Neural crest cell (in vitro differentiated cells): ENCODE measurements at regions not wholly inside any gene's neighbourhood (a gene's known extent, or its start where the extent isn't known, plus 50 kb on each side); places are given as distances from the start of the nearest gene placed in this dataset.

Experiments
- DNase-seq: peaks from one replicate; pipeline ENCODE4 v3.0.0; 2021; ENCODE audit warnings: low read depth, mixed read lengths, low spot score
- H3K27ac Mint-ChIP-seq: one replicate; pipeline ENCODE4 v1.8.0; 2021; ENCODE audit warnings: mild to moderate bottlenecking, mixed read lengths; ENCODE audit not compliant: unreplicated experiment
- H3K27me3 Mint-ChIP-seq: 2 replicates; pipeline ENCODE4 v1.8.0; 2021; ENCODE audit warnings: low read depth, mild to moderate bottlenecking, mixed read lengths
- H3K36me3 Mint-ChIP-seq: 2 replicates; pipeline ENCODE4 v1.8.0; 2021; ENCODE audit warnings: low read depth, mild to moderate bottlenecking, mixed read lengths
- H3K4me1 Mint-ChIP-seq: 2 replicates; pipeline ENCODE4 v1.8.0; 2021; ENCODE audit warnings: mixed read lengths
- H3K4me3 Mint-ChIP-seq: one replicate; pipeline ENCODE4 v1.8.0; 2021; ENCODE audit warnings: mild to moderate bottlenecking, mixed read lengths
- H3K9me3 Mint-ChIP-seq: 2 replicates; pipeline ENCODE4 v1.8.0; 2021; ENCODE audit warnings: mixed read lengths
- CTCF ChIP-seq: fragments of 200-600 bp; sonication (generic); conservative IDR thresholded peaks from 2 replicates; pipeline ENCODE4 v1.5.0; 2021; ENCODE audit warnings: antibody characterized with exemption, mild to moderate bottlenecking

- peaks cover 6% of the 10 kb centered on the region for H3K27me3 Mint-ChIP-seq
- H3K4me1 Mint-ChIP-seq, result peaks cover 11% of the 10 kb centered on the region
- no peak overlapping the region for H3K4me3 Mint-ChIP-seq
- TF ChIP-seq CTCF, result no peak
- no peak for DNase-seq
- H3K36me3 Mint-ChIP-seq, result no peaks in the 10 kb centered on the region
- H3K9me3 Mint-ChIP-seq, result no peaks in the 10 kb centered on the region
- no peak overlapping the region for H3K27ac Mint-ChIP-seq
These were observed 66.4 kb downstream of the NKX6-1 start for GRCh38 chr4:84432713-84433112.

GRCh38 chr4:84420608-84421007, 78.5 kb downstream of the NKX6-1 start:
- no peak overlapping the region for H3K4me3 Mint-ChIP-seq
- peaks cover 5% of the 10 kb centered on the region for H3K9me3 Mint-ChIP-seq
- H3K27me3 Mint-ChIP-seq, result peaks cover 2% of the 10 kb centered on the region
- H3K36me3 Mint-ChIP-seq, result peaks cover 3% of the 10 kb centered on the region
- no peak overlapping the region for H3K27ac Mint-ChIP-seq
- TF ChIP-seq CTCF, result no peak
- no peaks in the 10 kb centered on the region for H3K4me1 Mint-ChIP-seq
- no peak for DNase-seq

- Mint-ChIP-seq H3K4me1 (no peaks in the 10 kb centered on the region), H3K9me3 (peaks cover 3% of the 10 kb centered on the region), H3K36me3 (peaks cover 3% of the 10 kb centered on the region), H3K4me3 (no peak overlapping the region), H3K27ac (no peak overlapping the region), H3K27me3 (peaks cover 2% of the 10 kb centered on the region)
- TF ChIP-seq CTCF, result no peak
- DNase-seq, result no peak
These were observed 79.9 kb downstream of the NKX6-1 start for GRCh38 chr4:84419201-84419600.

- no peak for TF ChIP-seq CTCF
- no peaks in the 10 kb centered on the region for H3K9me3 Mint-ChIP-seq
- no peak overlapping the region for H3K27ac Mint-ChIP-seq
- no peaks in the 10 kb centered on the region for H3K4me1 Mint-ChIP-seq
- H3K4me3 Mint-ChIP-seq, result no peak overlapping the region
- no peak for DNase-seq
- H3K27me3 Mint-ChIP-seq, result peaks cover 2% of the 10 kb centered on the region
- no peaks in the 10 kb centered on the region for H3K36me3 Mint-ChIP-seq
These were observed 80.9 kb downstream of the NKX6-1 start for GRCh38 chr4:84417997-84418709.

- Mint-ChIP-seq H3K27ac (no peak overlapping the region), H3K27me3 (peaks cover 2% of the 10 kb centered on the region), H3K4me3 (no peak overlapping the region), H3K9me3 (no peaks in the 10 kb centered on the region), H3K36me3 (no peaks in the 10 kb centered on the region), H3K4me1 (peaks cover 13% of the 10 kb centered on the region)
- no peak for TF ChIP-seq CTCF
- no peak for DNase-seq
These were observed 85.1 kb downstream of the NKX6-1 start for GRCh38 chr4:84413976-84414375.
